ENCODE measurements at regions not wholly inside any gene's neighbourhood (a gene's known extent, or its start where the extent isn't known, plus 50 kb on each side); places are given as distances from the start of the nearest gene placed in this dataset.

DNA sequence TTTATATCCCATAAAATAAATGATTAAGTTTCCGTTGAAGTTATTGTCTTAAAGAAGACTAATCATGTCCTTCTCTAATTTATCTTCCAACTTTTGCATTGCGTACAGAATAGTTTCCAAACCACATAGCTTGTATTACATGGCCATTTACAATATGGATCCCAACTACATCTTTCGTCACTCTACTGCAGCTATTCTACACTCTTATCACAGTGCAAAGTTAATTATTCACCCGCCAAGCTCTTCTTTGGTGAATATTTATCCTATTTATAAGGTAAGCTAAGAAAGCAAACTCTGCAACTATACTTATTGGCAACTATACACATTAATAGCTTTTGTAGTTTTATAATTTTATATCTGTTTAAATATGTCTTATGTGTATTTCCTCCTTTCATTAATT lies 75.9 kb upstream of the ADAMTS19 start:
- no peak for TF ChIP-seq ZNF274 (IDR thresholded peaks at IDR 0.05; ENCODE audit: low read depth, low read length)
- no peak for TF ChIP-seq YY1 (IDR thresholded peaks at IDR 0.05; ENCODE audit: insufficient read depth, insufficient read length)
- no peak for TF ChIP-seq SUZ12 (IDR thresholded peaks at IDR 0.05; ENCODE audit: extremely low read depth, insufficient read depth, insufficient read length)
